Osteoblast (primary cell): ENCODE measurements at regions not wholly inside any gene's neighbourhood (a gene's known extent, or its start where the extent isn't known, plus 50 kb on each side); places are given as distances from the start of the nearest gene placed in this dataset.

Source experiments
- DNase-seq: peaks from one replicate; pipeline ENCODE4 v3.0.0; 2011; ENCODE audit warnings: low spot score, mixed read lengths; ENCODE audit not compliant: insufficient read length; ENCODE audit errors: missing footprints
- H2AFZ ChIP-seq: 2 replicates; pipeline ENCODE4 v1.6.0; 2011; ENCODE audit warnings: mild to moderate bottlenecking, low read length
- H3K27ac ChIP-seq: 2 replicates; pipeline ENCODE4 v1.5.1; 2011; ENCODE audit warnings: mild to moderate bottlenecking, low read depth, low read length, moderate library complexity
- H3K27me3 ChIP-seq: 2 replicates; pipeline ENCODE4 v1.6.0; 2012; ENCODE audit warnings: mild to moderate bottlenecking, control low read depth, inconsistent platforms, low read length, moderate library complexity; ENCODE audit not compliant: insufficient read depth
- H3K36me3 ChIP-seq: 2 replicates; pipeline ENCODE4 v1.5.1; 2011; ENCODE audit warnings: mild to moderate bottlenecking, low read length, control low read depth, moderate library complexity; ENCODE audit not compliant: insufficient read depth
- H3K4me1 ChIP-seq: 2 replicates; pipeline ENCODE4 v1.5.1; 2011; ENCODE audit warnings: mild to moderate bottlenecking, low read length, control low read depth, moderate library complexity; ENCODE audit not compliant: insufficient read depth
- H3K4me2 ChIP-seq: 2 replicates; pipeline ENCODE4 v1.6.0; 2011; ENCODE audit warnings: mild to moderate bottlenecking, low read length; ENCODE audit not compliant: insufficient read depth
- H3K4me3 ChIP-seq: fragments of 200-600 bp; sonication (generic); 3 replicates; pipeline ENCODE4 v1.5.1; 2012; ENCODE audit warnings: mild to moderate bottlenecking, low read length, inconsistent platforms; ENCODE audit not compliant: insufficient read depth
- H3K79me2 ChIP-seq: 2 replicates; pipeline ENCODE4 v1.6.0; 2012; ENCODE audit warnings: mild to moderate bottlenecking, low read length, control low read depth, inconsistent platforms; ENCODE audit not compliant: insufficient read depth
- H3K9me3 ChIP-seq: 2 replicates; pipeline ENCODE4 v1.5.1; 2011; ENCODE audit warnings: low read depth, low read length, control low read depth
- H4K20me1 ChIP-seq: 2 replicates; pipeline ENCODE4 v1.6.0; 2012; ENCODE audit warnings: mild to moderate bottlenecking, low read length, control low read depth; ENCODE audit not compliant: insufficient read depth
- TF ChIP-seq, protein P1 (sequence below): IDR thresholded peaks from 2 replicates; pipeline ENCODE4 v1.5.1; 2011; ENCODE audit warnings: mild to moderate bottlenecking, low read depth, low read length, moderate library complexity; ENCODE audit errors: extremely low read depth

DNA sequence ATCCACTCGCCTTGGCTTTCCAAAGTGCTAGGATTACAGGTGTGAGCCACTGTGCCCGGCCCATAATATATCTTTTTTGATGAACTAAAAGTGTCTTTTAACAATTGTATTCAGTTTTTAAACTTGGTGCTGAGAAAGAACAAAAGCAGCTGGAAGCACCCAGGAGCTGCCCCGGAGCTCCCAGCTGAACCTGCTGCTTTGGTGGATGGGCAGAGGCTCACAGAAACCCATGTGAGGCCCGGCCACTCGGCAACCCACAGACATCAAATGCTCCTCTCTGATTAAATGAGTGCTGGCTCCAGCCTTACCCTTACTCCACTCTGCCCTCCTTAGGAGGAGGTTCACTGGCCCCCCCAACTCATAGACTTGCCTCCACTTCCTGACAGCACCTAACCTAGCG, 59.4 kb upstream of the FRMD1 start:
- Histone ChIP-seq H3K27ac (no peak overlapping the region), H4K20me1 (no peaks in the 10 kb centered on the region), H3K36me3 (no peaks in the 10 kb centered on the region), H3K4me1 (no peaks in the 10 kb centered on the region), H3K4me2 (no peak overlapping the region), H3K9me3 (no peaks in the 10 kb centered on the region), H3K4me3 (no peak overlapping the region), H3K27me3 (no peaks in the 10 kb centered on the region), H3K79me2 (no peaks in the 10 kb centered on the region), H2AFZ (no peak overlapping the region)
- TF ChIP-seq, protein P1, sequence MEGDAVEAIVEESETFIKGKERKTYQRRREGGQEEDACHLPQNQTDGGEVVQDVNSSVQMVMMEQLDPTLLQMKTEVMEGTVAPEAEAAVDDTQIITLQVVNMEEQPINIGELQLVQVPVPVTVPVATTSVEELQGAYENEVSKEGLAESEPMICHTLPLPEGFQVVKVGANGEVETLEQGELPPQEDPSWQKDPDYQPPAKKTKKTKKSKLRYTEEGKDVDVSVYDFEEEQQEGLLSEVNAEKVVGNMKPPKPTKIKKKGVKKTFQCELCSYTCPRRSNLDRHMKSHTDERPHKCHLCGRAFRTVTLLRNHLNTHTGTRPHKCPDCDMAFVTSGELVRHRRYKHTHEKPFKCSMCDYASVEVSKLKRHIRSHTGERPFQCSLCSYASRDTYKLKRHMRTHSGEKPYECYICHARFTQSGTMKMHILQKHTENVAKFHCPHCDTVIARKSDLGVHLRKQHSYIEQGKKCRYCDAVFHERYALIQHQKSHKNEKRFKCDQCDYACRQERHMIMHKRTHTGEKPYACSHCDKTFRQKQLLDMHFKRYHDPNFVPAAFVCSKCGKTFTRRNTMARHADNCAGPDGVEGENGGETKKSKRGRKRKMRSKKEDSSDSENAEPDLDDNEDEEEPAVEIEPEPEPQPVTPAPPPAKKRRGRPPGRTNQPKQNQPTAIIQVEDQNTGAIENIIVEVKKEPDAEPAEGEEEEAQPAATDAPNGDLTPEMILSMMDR, result no peak
- DNase-seq, result no peak

- H3K9me3 ChIP-seq, result no peaks in the 10 kb centered on the region
- TF ChIP-seq, protein P1, result no peak
- H2AFZ ChIP-seq, result no peak overlapping the region
- no peaks in the 10 kb centered on the region for H3K27me3 ChIP-seq
- no peaks in the 10 kb centered on the region for H4K20me1 ChIP-seq
- H3K4me2 ChIP-seq, result no peak overlapping the region
- no peaks in the 10 kb centered on the region for H3K79me2 ChIP-seq
- no peaks in the 10 kb centered on the region for H3K36me3 ChIP-seq
- no peak overlapping the region for H3K4me3 ChIP-seq
- H3K27ac ChIP-seq, result no peak overlapping the region
- DNase-seq, result peak; percentile 32
- peaks cover 3% of the 10 kb centered on the region for H3K4me1 ChIP-seq
These were observed 58.0 kb upstream of the FRMD1 start for GRCh38 chr6:168137024-168137423.

DNA sequence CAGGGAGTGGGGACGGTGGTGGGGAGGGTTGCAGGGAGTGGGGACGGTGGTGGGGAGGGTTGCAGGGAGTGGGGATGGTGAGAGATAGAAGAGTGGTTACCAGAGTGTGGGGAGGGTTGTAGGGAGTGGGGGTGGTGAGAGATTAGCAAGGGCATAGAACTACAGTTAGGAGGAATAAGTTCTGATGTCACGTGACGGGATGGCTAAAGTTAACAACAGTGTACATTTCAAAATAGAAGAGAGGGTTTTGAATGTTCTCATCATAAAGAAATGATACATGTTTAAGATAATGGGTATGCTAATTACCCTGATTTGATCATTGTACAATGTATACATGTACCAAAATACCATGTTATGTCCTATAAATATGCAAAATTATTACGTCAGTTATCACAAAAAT, 57.6 kb upstream of the FRMD1 start:
- TF ChIP-seq, protein P1, result no peak

DNA sequence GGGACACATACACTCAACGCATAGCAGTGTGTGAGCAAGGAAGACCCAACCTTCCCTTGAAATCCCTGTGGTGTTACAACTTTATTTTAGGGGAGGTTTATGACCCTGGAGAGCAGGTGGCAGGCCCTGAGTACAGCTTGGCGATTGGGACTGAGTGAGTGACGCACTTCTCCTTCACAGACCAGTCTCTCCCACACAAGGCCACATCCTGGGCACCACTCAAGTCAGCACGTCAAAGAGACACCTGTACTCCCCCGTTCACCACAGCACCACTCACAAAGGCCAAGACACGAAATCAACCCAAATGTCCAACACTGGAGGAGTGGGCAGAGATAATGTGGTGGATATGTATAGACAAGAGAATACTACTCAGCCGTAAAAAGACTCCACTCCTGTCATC, 57.0 kb upstream of the FRMD1 start:
- Histone ChIP-seq H4K20me1 (no peaks in the 10 kb centered on the region), H3K4me1 (peaks cover 3% of the 10 kb centered on the region), H3K79me2 (no peaks in the 10 kb centered on the region), H3K36me3 (no peaks in the 10 kb centered on the region), H3K27ac (no peak overlapping the region), H3K27me3 (no peaks in the 10 kb centered on the region), H3K4me3 (no peak overlapping the region), H3K4me2 (no peak overlapping the region), H2AFZ (no peak overlapping the region), H3K9me3 (no peaks in the 10 kb centered on the region)
- TF ChIP-seq, protein P1, result no peak
- DNase-seq, result no peak

More for the DNA sequence above, 57.6 kb upstream of the FRMD1 start:
- no peak overlapping the region for H3K4me3 ChIP-seq
- peaks cover 3% of the 10 kb centered on the region for H3K4me1 ChIP-seq
- H3K4me2 ChIP-seq, result no peak overlapping the region
- no peak overlapping the region for H3K27ac ChIP-seq
- DNase-seq, result no peak
- no peak overlapping the region for H2AFZ ChIP-seq
- no peaks in the 10 kb centered on the region for H3K36me3 ChIP-seq
- H3K27me3 ChIP-seq, result no peaks in the 10 kb centered on the region
- H3K9me3 ChIP-seq, result no peaks in the 10 kb centered on the region
- H4K20me1 ChIP-seq, result no peaks in the 10 kb centered on the region
- H3K79me2 ChIP-seq, result no peaks in the 10 kb centered on the region
